Neuronal stem cell (in vitro differentiated cells): ENCODE measurements at regions not wholly inside any gene's neighbourhood (a gene's known extent, or its start where the extent isn't known, plus 50 kb on each side); places are given as distances from the start of the nearest gene placed in this dataset.

Experiments used
- DNase-seq: peaks from one replicate; pipeline ENCODE4 v3.0.0-alpha.2; 2013; ENCODE audit warnings: low spot score
- H2AFZ ChIP-seq: one replicate; pipeline ENCODE4 v1.6.1; 2013; ENCODE audit warnings: mild to moderate bottlenecking, low read length, inconsistent platforms
- H2AK5ac ChIP-seq: 2 replicates; pipeline ENCODE4 v1.6.1; 2013; ENCODE audit warnings: low read depth, mild to moderate bottlenecking, inconsistent platforms, low read length, moderate library complexity, mixed read lengths
- H2BK120ac ChIP-seq: 2 replicates; pipeline ENCODE4 v1.6.1; 2013; ENCODE audit warnings: low read depth, mild to moderate bottlenecking, inconsistent platforms, low read length, moderate library complexity, mixed read lengths
- H2BK12ac ChIP-seq: one replicate; pipeline ENCODE4 v1.6.1; 2013; ENCODE audit warnings: low read length, inconsistent platforms
- H2BK15ac ChIP-seq: 2 replicates; pipeline ENCODE4 v1.6.1; 2013; ENCODE audit warnings: mild to moderate bottlenecking, low read length, inconsistent platforms, mixed read lengths
- H2BK5ac ChIP-seq: one replicate; pipeline ENCODE4 v1.6.1; 2013; ENCODE audit warnings: inconsistent platforms, mild to moderate bottlenecking, low read length, moderate library complexity
- H3K14ac ChIP-seq: one replicate; pipeline ENCODE4 v1.6.1; 2013; ENCODE audit warnings: low read length, inconsistent platforms
- H3K18ac ChIP-seq: 2 replicates; pipeline ENCODE4 v1.6.1; 2013; ENCODE audit warnings: low read length, inconsistent platforms
- H3K23ac ChIP-seq: 2 replicates; pipeline ENCODE4 v1.6.1; 2013; ENCODE audit warnings: low read depth, mild to moderate bottlenecking, mixed read lengths, low read length, inconsistent platforms; ENCODE audit not compliant: poor library complexity
- H3K27ac ChIP-seq: replicated peaks from 3 replicates; pipeline ENCODE4 v1.5.1; 2013; ENCODE audit warnings: low read length, inconsistent platforms
- H3K27me3 ChIP-seq, 3 experiments: 2 replicates each; pipeline ENCODE4 v1.6.1; 2013; ENCODE audit warnings: low read length in 3 of 3, mild to moderate bottlenecking in 2 of 3, inconsistent platforms in 1 of 3, low read depth in 1 of 3, mixed read lengths in 1 of 3, moderate library complexity in 1 of 3; ENCODE audit not compliant: control insufficient read depth in 3 of 3, insufficient read depth in 3 of 3
- H3K36me3 ChIP-seq, 2 donors: replicated peaks in 1 of 2; 2 replicates each; pipeline ENCODE4 v1.6.1; 2013; ENCODE audit warnings: low read length in 2 of 2; ENCODE audit not compliant: control insufficient read depth in 2 of 2, insufficient read depth in 2 of 2
- H3K4ac ChIP-seq: 2 replicates; pipeline ENCODE4 v1.6.1; 2013; ENCODE audit warnings: inconsistent platforms, mild to moderate bottlenecking, low read length, moderate library complexity
- H3K4me1 ChIP-seq, 2 donors: 1 replicate in 1 of 2; 2 replicates in 1 of 2; pipeline ENCODE4 v1.6.1; 2013; ENCODE audit warnings: low read length in 2 of 2, low read depth in 1 of 2; ENCODE audit not compliant: control insufficient read depth in 2 of 2, insufficient read depth in 1 of 2
- H3K4me2 ChIP-seq: one replicate; pipeline ENCODE4 v1.6.1; 2013; ENCODE audit warnings: mild to moderate bottlenecking, low read length, inconsistent platforms; ENCODE audit not compliant: insufficient read depth, poor library complexity, severe bottlenecking
- H3K4me3 ChIP-seq, 2 donors: 2 replicates each; pipeline ENCODE4 v1.5.1; 2013; ENCODE audit warnings: low read length in 2 of 2, mild to moderate bottlenecking in 2 of 2, inconsistent platforms in 1 of 2, moderate library complexity in 1 of 2
- H3K79me1 ChIP-seq: one replicate; pipeline ENCODE4 v1.6.1; 2013; ENCODE audit warnings: low read depth, mild to moderate bottlenecking, inconsistent platforms, low read length, moderate library complexity
- H3K9ac ChIP-seq: one replicate; pipeline ENCODE4 v1.6.1; 2013; ENCODE audit warnings: mild to moderate bottlenecking, low read depth, low read length, inconsistent platforms; ENCODE audit not compliant: poor library complexity
- H3K9me3 ChIP-seq, 2 donors: replicated peaks in 1 of 2; 2 replicates each; pipeline versions ENCODE3 to v1.6.1; 2013; ENCODE audit warnings: low read length in 2 of 2, mild to moderate bottlenecking in 2 of 2, inconsistent platforms in 1 of 2, low read depth in 1 of 2, mixed read lengths in 1 of 2, moderate library complexity in 1 of 2; ENCODE audit not compliant: control insufficient read depth in 2 of 2, insufficient read depth in 1 of 2
- H4K8ac ChIP-seq: one replicate; pipeline ENCODE4 v1.6.1; 2013; ENCODE audit warnings: low read depth, mild to moderate bottlenecking, inconsistent platforms, low read length, moderate library complexity
- H4K91ac ChIP-seq: one replicate; pipeline ENCODE4 v1.6.1; 2013; ENCODE audit warnings: low read length, low read depth, mild to moderate bottlenecking, inconsistent platforms; ENCODE audit not compliant: poor library complexity
- WGBS, 2 donors: extraction: QIAGEN DNeasy Blood & Tissue Kit; methylation state at CpG; one replicate each; pipeline ENCODE4 v1.1.7; 2013; ENCODE audit warnings: missing lambda C conversion rate in 2 of 2, mixed read lengths in 1 of 2; ENCODE audit not compliant: insufficient read length in 2 of 2, insufficient replicate concordance in 1 of 2; ENCODE audit errors: extremely low coverage in 2 of 2; 5-methylcytosine and 5-hydroxymethylcytosine counted together

DNA sequence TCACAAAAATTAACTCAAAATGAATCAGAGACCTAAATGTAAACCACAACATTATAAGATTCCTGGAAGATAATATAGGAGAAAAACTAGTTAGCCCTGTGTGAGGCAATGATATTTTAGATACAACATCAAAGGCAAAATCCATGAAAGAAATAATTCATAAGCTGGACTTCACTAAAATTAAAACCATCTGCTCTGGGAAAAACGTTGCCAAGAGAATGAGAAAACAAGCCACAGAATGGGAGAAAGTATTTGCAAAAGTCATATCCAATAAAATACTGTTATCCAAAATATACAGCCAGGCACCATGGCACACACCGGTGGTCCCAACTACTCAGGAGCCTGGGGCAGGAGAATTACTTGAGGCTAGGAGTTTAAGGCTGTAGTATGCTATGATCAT lies 70.3 kb downstream of the SYF2 start:
- Histone ChIP-seq H3K27ac (no peak overlapping the region), H3K79me1 (no peaks in the 10 kb centered on the region), H3K9me3 (no peaks in the 10 kb centered on the region), H2AK5ac (no peak overlapping the region), H2AFZ (no peak overlapping the region), H3K18ac (no peak overlapping the region), H3K4me1 (no peaks in the 10 kb centered on the region), H2BK120ac (no peak overlapping the region), H2BK5ac (no peak overlapping the region), H3K4me2 (no peak overlapping the region), H4K8ac (no peak overlapping the region), H4K91ac (no peak overlapping the region), H3K14ac (no peak overlapping the region), H2BK12ac (no peak overlapping the region), H2BK15ac (no peak overlapping the region), H3K4ac (no peak overlapping the region), H3K9ac (no peak overlapping the region), H3K4me3 (no peak overlapping the region), H3K23ac (no peak overlapping the region), H3K36me3 (no peaks in the 10 kb centered on the region), H3K27me3 (peaks cover 0 to 13% (median 0%) of the 10 kb centered on the region in 3 experiments)
- no CpG with 5 or more reads among the region's 2 CpGs for WGBS, 2 donors
- DNase-seq, result no peak

DNA sequence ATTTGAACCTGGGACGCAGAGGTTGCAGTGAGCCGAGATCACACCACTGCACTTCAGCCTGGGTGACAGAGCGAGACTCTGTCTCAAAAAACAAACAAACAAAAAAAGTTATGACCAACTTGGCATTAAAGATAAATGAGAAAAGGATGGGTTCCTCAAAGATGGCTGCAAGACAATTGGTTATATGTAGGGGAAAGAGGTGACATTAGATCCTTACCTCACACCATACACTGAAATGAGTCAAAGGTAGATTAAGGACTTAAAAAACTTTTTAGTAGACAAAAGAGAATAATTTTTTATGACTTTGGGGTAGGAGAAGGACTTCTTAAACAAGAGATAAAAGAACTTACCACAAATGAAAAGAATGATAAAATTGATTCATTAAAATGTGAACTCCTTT lies 74.5 kb downstream of the SYF2 start:
- no peak overlapping the region for H2AK5ac ChIP-seq
- H3K23ac ChIP-seq, result no peak overlapping the region
- no peak overlapping the region for H3K4ac ChIP-seq
- WGBS, 2 donors, result no CpG with 5 or more reads among the region's 3 CpGs
- H4K91ac ChIP-seq, result no peak overlapping the region
- no peak overlapping the region for H2BK15ac ChIP-seq
- no peak overlapping the region for H3K9ac ChIP-seq
- H2BK120ac ChIP-seq, result no peak overlapping the region
- H2AFZ ChIP-seq, result no peak overlapping the region
- H2BK5ac ChIP-seq, result no peak overlapping the region
- H4K8ac ChIP-seq, result no peak overlapping the region
- no peaks in the 10 kb centered on the region for H3K79me1 ChIP-seq
- no peaks in the 10 kb centered on the region for H3K36me3 ChIP-seq
- H3K4me3 ChIP-seq, result no peak overlapping the region
- no peaks in the 10 kb centered on the region for H3K4me1 ChIP-seq
- H3K9me3 ChIP-seq, result no peaks in the 10 kb centered on the region
- no peak overlapping the region for H3K14ac ChIP-seq
- peaks cover 0 to 12% (median 0%) of the 10 kb centered on the region in 3 experiments for H3K27me3 ChIP-seq
- H3K4me2 ChIP-seq, result no peak overlapping the region
- H3K27ac ChIP-seq, result no peak overlapping the region
- DNase-seq, result no peak
- H3K18ac ChIP-seq, result no peak overlapping the region
- H2BK12ac ChIP-seq, result no peak overlapping the region

DNA sequence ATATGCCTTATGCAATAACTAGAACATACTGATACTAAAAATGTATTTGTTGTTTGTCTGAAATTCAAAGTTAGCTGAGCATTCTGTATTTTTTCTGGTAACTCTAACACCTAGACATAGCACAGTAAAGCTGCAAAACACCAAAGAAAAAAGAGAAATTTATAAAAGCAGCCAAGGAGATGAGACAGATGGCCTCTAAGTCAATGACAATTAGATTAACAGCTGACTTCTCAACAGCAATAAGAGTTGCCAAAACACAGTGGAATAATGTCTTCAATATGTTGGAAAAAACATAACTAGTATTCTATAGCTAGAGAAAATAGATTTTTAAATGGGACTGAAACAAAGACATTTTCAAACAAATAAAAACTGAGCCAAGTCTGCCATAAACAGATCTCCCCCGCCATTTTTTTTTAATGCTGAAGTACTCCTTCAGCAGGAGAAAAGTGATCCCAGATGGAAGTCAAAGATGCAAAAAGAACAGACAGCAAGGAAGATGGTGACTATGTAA lies 81.3 kb downstream of the SYF2 start:
- Histone ChIP-seq H3K79me1 (no peaks in the 10 kb centered on the region), H3K4me1 (peaks cover 0 to under 1% of the 10 kb centered on the region in 2 donors), H2AK5ac (no peak overlapping the region), H3K4me2 (no peak overlapping the region), H3K23ac (no peak overlapping the region), H3K9ac (no peak overlapping the region), H3K36me3 (no peaks in the 10 kb centered on the region), H3K4me3 (no peak overlapping the region), H3K18ac (no peak overlapping the region), H3K27ac (no peak overlapping the region), H3K14ac (no peak overlapping the region), H2BK120ac (no peak overlapping the region), H3K4ac (no peak overlapping the region), H4K91ac (no peak overlapping the region), H2AFZ (no peak overlapping the region), H4K8ac (no peak overlapping the region), H3K27me3 (peaks cover 0 to 6% (median 0%) of the 10 kb centered on the region in 3 experiments), H2BK12ac (no peak overlapping the region), H2BK15ac (no peak overlapping the region), H2BK5ac (no peak overlapping the region), H3K9me3 (no peaks in the 10 kb centered on the region)
- no peak for DNase-seq
- WGBS, 2 donors, result no CpG with 5 or more reads among the region's 1 CpG

DNA sequence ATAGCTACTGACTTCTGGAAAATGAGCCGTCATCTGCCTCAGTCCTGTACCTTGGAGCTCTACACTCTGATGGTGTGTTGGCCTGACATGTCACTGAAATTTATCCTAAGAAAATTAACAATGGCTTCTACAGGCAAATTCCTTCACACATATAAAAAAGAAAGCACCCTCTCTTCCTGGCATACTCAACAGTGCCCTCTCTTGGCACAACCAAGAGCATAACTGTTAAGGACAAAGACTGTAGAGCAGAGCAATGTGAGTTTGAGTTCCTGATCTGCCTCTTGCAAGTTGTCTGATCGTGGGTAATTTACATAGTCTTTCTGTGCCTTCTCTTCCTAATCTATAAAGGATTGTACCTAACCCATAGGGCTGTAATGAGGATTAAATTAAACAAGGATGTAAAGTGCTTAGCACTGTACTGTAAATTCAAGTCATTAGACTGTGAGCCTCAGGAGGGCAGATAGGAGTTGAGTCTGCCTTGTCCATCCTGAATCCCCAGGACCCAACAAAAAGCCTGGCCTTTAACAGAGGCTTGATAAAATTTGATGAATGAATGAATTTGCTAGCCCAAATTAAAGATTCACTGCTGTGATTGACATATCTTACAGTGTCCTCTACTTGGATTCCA lies 83.5 kb downstream of the SYF2 start:
- Histone ChIP-seq H2AFZ (no peak overlapping the region), H2BK12ac (no peak overlapping the region), H3K27ac (no peak overlapping the region), H2BK5ac (no peak overlapping the region), H2BK120ac (no peak overlapping the region), H4K8ac (no peak overlapping the region), H3K36me3 (no peaks in the 10 kb centered on the region), H2AK5ac (no peak overlapping the region), H3K4ac (no peak overlapping the region), H3K4me2 (no peak overlapping the region), H4K91ac (no peak overlapping the region), H3K27me3 (peaks cover 0 to 3% (median 0%) of the 10 kb centered on the region in 3 experiments), H3K9me3 (no peaks in the 10 kb centered on the region), H3K4me3 (no peak overlapping the region), H3K23ac (no peak overlapping the region), H3K9ac (no peak overlapping the region), H2BK15ac (no peak overlapping the region), H3K79me1 (no peaks in the 10 kb centered on the region), H3K14ac (no peak overlapping the region), H3K18ac (no peak overlapping the region), H3K4me1 (peaks cover 0 to 4% of the 10 kb centered on the region in 2 donors)
- DNase-seq, result no peak
- no CpG with 5 or more reads among the region's 2 CpGs for WGBS, 2 donors
